ENCODE measurements at regions not wholly inside any gene's neighbourhood (a gene's known extent, or its start where the extent isn't known, plus 50 kb on each side); places are given as distances from the start of the nearest gene placed in this dataset.
A peak's percentile ranks its signal among the peaks of the same experiment; 100 is the strongest.

DNA sequence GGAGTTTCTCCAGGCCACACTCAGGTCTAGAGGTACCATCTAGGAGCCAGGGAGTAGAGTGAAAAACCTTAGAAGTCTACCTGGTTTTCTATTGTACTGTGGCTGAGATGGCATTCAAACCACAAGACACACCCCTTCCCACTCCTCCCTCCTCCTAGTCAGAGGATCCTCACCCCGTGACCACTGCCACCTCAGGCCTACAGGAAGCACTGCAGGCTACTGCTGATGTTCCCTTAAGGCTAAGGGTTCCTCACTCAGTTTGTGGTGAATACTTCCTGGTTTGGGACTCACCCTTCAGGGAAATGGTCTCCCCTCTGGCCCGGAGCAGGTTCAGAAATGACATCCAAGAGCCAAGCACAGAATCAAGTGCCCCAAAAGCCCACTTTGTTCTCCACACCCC is 1293.9 kb downstream of the JRKL start:
- Histone ChIP-seq H3K4me2 (ENCODE audit: low read length) (no peak overlapping the region), H3K79me2 (ENCODE audit: control insufficient read depth, insufficient read depth, low read length) (no peaks in the 10 kb centered on the region), H3K56ac (ENCODE audit: low read length) (no peak overlapping the region), H3K79me1 (ENCODE audit: low read length) (no peaks in the 10 kb centered on the region), H2BK15ac (replicated peaks; ENCODE audit: low read depth) (no peak overlapping the region), H2AK5ac (ENCODE audit: low read length) (no peak overlapping the region), H3K4ac (ENCODE audit: low read depth, low read length) (no peak overlapping the region), H2BK120ac (ENCODE audit: low read depth, low read length) (no peak overlapping the region), H3K18ac (ENCODE audit: low read length) (no peak overlapping the region), H3K23ac (ENCODE audit: low read length) (no peak overlapping the region), H3K27ac (ENCODE audit: low read depth, low read length) (no peak overlapping the region), H3K36me3 (ENCODE audit: control insufficient read depth, insufficient read depth, low read length) (no peaks in the 10 kb centered on the region), H3K9ac (ENCODE audit: low read length) (no peak overlapping the region), H3K4me3 (ENCODE audit: low read length) (no peak overlapping the region), H4K8ac (ENCODE audit: low read depth, low read length) (no peak overlapping the region), H4K5ac (ENCODE audit: low read length) (no peak overlapping the region), H2BK5ac (ENCODE audit: low read length) (no peak overlapping the region), H3K4me1 (ENCODE audit: control insufficient read depth, low read depth, low read length) (no peaks in the 10 kb centered on the region), H3K27me3 (ENCODE audit: insufficient read depth, low read length, poor library complexity) (no peaks in the 10 kb centered on the region)
- peak; percentile 93 for DNase-seq
- WGBS (ENCODE audit: extremely low coverage, insufficient coverage, low lambda C conversion rate) = no CpG with 5 or more reads among the region's 2 CpGs

DNA sequence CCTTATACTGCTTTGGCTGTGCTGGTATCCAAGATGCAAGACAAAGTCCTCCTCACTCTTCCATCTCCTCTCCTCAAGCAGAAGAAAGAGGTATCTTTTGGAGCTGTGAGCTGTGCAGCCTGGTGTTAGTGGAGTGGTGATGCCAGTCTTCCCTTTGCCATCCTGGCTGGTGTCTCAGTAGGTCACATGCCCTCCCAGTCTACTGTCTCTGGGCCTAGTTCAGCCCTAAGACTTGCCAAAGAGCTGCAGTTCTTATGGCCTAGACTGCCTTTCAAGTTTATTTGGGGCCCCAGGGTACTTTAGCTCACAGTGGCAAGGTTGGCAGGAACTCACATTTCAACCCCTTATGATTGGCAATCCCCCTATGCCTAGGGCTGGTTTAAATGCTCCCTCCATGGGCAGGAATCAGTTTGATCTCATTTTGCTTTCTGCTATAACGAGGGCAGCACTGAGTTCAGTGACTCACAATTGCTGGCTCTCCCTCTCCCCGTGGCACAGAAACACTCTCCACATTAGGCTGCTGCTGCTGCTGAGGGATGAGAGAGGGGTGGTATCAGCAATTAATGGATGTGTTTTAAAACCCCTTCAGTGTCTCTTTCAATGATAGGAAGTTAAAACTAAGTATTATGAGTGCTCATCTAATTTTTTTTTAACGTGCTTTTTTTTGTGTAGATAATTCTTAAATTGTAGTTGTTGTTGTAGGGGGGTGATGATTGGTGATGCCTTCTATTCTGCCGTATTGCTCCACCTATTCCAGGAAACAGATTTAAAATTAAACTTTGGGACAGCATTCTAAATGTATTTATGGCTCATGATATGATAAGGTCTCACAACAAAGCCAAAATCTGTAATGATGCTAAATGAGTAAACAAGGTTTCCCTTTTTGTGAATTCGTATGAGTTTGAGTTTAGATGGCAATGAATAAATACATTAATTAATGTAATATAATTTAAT is 1295.0 kb downstream of the JRKL start:
- Histone ChIP-seq H3K4ac (ENCODE audit: low read depth, low read length) (peak overlapping the region; percentile 60), H3K9ac (ENCODE audit: low read length) (no peak overlapping the region), H3K4me1 (ENCODE audit: control insufficient read depth, low read depth, low read length) (no peaks in the 10 kb centered on the region), H3K79me1 (ENCODE audit: low read length) (no peaks in the 10 kb centered on the region), H3K4me2 (ENCODE audit: low read length) (no peak overlapping the region), H2BK120ac (ENCODE audit: low read depth, low read length) (no peak overlapping the region), H3K27me3 (ENCODE audit: insufficient read depth, low read length, poor library complexity) (no peaks in the 10 kb centered on the region), H2AK5ac (ENCODE audit: low read length) (no peak overlapping the region), H2BK5ac (ENCODE audit: low read length) (no peak overlapping the region), H4K5ac (ENCODE audit: low read length) (no peak overlapping the region), H3K79me2 (ENCODE audit: control insufficient read depth, insufficient read depth, low read length) (no peaks in the 10 kb centered on the region), H4K8ac (ENCODE audit: low read depth, low read length) (no peak overlapping the region), H3K36me3 (ENCODE audit: control insufficient read depth, insufficient read depth, low read length) (no peaks in the 10 kb centered on the region), H3K4me3 (ENCODE audit: low read length) (no peak overlapping the region), H2BK15ac (replicated peaks; ENCODE audit: low read depth) (no peak overlapping the region), H3K27ac (ENCODE audit: low read depth, low read length) (no peak overlapping the region), H3K23ac (ENCODE audit: low read length) (no peak overlapping the region), H3K18ac (ENCODE audit: low read length) (no peak overlapping the region), H3K56ac (ENCODE audit: low read length) (no peak overlapping the region)
- no peak for DNase-seq
- 100% methylated on average over 1 of the region's 5 CpGs for WGBS (ENCODE audit: extremely low coverage, insufficient coverage, low lambda C conversion rate)

DNA sequence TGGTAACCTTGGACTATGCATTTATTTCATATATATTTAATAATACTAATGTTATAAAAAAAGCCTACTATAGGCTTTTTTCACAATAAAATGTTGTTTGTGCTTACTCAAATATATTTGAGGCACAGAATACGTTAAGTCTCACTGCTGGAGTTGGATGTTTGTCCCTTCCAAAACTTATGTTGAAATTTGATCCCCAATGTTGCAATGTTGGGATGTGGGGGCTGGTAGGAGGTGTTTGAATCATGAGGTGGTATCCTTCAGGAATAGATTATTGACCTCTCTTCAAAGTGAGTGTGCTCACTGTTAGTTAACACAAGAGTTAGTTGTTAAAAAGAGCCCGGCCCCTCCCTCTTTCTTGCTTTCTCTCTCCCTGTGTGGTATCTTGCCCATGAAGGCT is 1295.9 kb downstream of the JRKL start:
- no peak overlapping the region for H3K4me3 ChIP-seq (ENCODE audit: low read length)
- H2BK5ac ChIP-seq (ENCODE audit: low read length) = no peak overlapping the region
- no peak overlapping the region for H3K56ac ChIP-seq (ENCODE audit: low read length)
- H3K27ac ChIP-seq (ENCODE audit: low read depth, low read length) = no peak overlapping the region
- H3K79me2 ChIP-seq (ENCODE audit: control insufficient read depth, insufficient read depth, low read length) = no peaks in the 10 kb centered on the region
- no peak overlapping the region for H2BK15ac ChIP-seq (replicated peaks; ENCODE audit: low read depth)
- WGBS (ENCODE audit: extremely low coverage, insufficient coverage, low lambda C conversion rate) = no CpG with 5 or more reads among the region's 2 CpGs
- no peak overlapping the region for H2BK120ac ChIP-seq (ENCODE audit: low read depth, low read length)
- no peaks in the 10 kb centered on the region for H3K36me3 ChIP-seq (ENCODE audit: control insufficient read depth, insufficient read depth, low read length)
- H4K8ac ChIP-seq (ENCODE audit: low read depth, low read length) = no peak overlapping the region
- peak; percentile 8 for DNase-seq
- H3K4me2 ChIP-seq (ENCODE audit: low read length) = no peak overlapping the region
- H3K9ac ChIP-seq (ENCODE audit: low read length) = no peak overlapping the region
- no peaks in the 10 kb centered on the region for H3K79me1 ChIP-seq (ENCODE audit: low read length)
- H3K18ac ChIP-seq (ENCODE audit: low read length) = no peak overlapping the region
- H3K27me3 ChIP-seq (ENCODE audit: insufficient read depth, low read length, poor library complexity) = no peaks in the 10 kb centered on the region
- H3K23ac ChIP-seq (ENCODE audit: low read length) = no peak overlapping the region
- no peak overlapping the region for H2AK5ac ChIP-seq (ENCODE audit: low read length)
- H3K4me1 ChIP-seq (ENCODE audit: control insufficient read depth, low read depth, low read length) = no peaks in the 10 kb centered on the region
- H3K4ac ChIP-seq (ENCODE audit: low read depth, low read length) = no peak overlapping the region
- H4K5ac ChIP-seq (ENCODE audit: low read length) = no peak overlapping the region

DNA sequence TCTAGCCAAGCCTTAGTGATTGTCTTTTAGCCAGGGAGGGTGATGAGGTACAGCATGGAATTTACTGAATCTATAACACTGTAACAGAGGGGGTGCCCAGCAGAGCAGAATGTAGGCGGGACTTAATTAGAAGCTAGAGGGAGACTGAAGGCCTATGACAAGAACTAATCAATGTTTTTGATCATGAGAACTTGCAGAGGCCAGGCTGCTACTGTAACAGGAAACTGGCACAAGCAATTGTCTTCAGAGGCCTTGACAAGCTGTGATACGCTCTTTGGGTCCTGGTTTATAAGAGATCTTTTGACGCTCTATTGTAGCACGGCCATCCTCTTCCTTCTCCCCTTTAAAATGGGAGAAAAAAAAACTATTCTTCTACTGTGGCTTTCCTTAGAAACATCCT is 1297.3 kb downstream of the JRKL start:
- Histone ChIP-seq H3K36me3 (ENCODE audit: control insufficient read depth, insufficient read depth, low read length) (no peaks in the 10 kb centered on the region), H3K23ac (ENCODE audit: low read length) (no peak overlapping the region), H4K8ac (ENCODE audit: low read depth, low read length) (no peak overlapping the region), H2AK5ac (ENCODE audit: low read length) (no peak overlapping the region), H3K18ac (ENCODE audit: low read length) (no peak overlapping the region), H3K56ac (ENCODE audit: low read length) (no peak overlapping the region), H3K79me1 (ENCODE audit: low read length) (no peaks in the 10 kb centered on the region), H2BK120ac (ENCODE audit: low read depth, low read length) (no peak overlapping the region), H2BK15ac (replicated peaks; ENCODE audit: low read depth) (no peak overlapping the region), H3K4me3 (ENCODE audit: low read length) (no peak overlapping the region), H2BK5ac (ENCODE audit: low read length) (no peak overlapping the region), H4K5ac (ENCODE audit: low read length) (no peak overlapping the region), H3K4ac (ENCODE audit: low read depth, low read length) (peak overlapping the region; percentile 16), H3K79me2 (ENCODE audit: control insufficient read depth, insufficient read depth, low read length) (no peaks in the 10 kb centered on the region), H3K4me2 (ENCODE audit: low read length) (no peak overlapping the region), H3K27me3 (ENCODE audit: insufficient read depth, low read length, poor library complexity) (no peaks in the 10 kb centered on the region), H3K27ac (ENCODE audit: low read depth, low read length) (no peak overlapping the region), H3K9ac (ENCODE audit: low read length) (no peak overlapping the region), H3K4me1 (ENCODE audit: control insufficient read depth, low read depth, low read length) (no peaks in the 10 kb centered on the region)
- peak; percentile 26 for DNase-seq
- WGBS (ENCODE audit: extremely low coverage, insufficient coverage, low lambda C conversion rate) = no CpG with 5 or more reads among the region's 4 CpGs

GRCh38 chr11:97691061-97691460 is 1301.2 kb downstream of the JRKL start:
- Histone ChIP-seq H3K79me1 (ENCODE audit: low read length) (no peaks in the 10 kb centered on the region), H2BK5ac (ENCODE audit: low read length) (no peak overlapping the region), H3K4me3 (ENCODE audit: low read length) (no peak overlapping the region), H4K5ac (ENCODE audit: low read length) (no peak overlapping the region), H3K4me2 (ENCODE audit: low read length) (no peak overlapping the region), H3K4ac (ENCODE audit: low read depth, low read length) (no peak overlapping the region), H3K36me3 (ENCODE audit: control insufficient read depth, insufficient read depth, low read length) (no peaks in the 10 kb centered on the region), H3K18ac (ENCODE audit: low read length) (no peak overlapping the region), H3K27ac (ENCODE audit: low read depth, low read length) (no peak overlapping the region), H2BK120ac (ENCODE audit: low read depth, low read length) (no peak overlapping the region), H2AK5ac (ENCODE audit: low read length) (no peak overlapping the region), H3K79me2 (ENCODE audit: control insufficient read depth, insufficient read depth, low read length) (no peaks in the 10 kb centered on the region), H3K23ac (ENCODE audit: low read length) (no peak overlapping the region), H3K4me1 (ENCODE audit: control insufficient read depth, low read depth, low read length) (no peaks in the 10 kb centered on the region), H3K27me3 (ENCODE audit: insufficient read depth, low read length, poor library complexity) (no peaks in the 10 kb centered on the region), H3K9ac (ENCODE audit: low read length) (no peak overlapping the region), H3K56ac (ENCODE audit: low read length) (no peak overlapping the region), H4K8ac (ENCODE audit: low read depth, low read length) (no peak overlapping the region), H2BK15ac (replicated peaks; ENCODE audit: low read depth) (no peak overlapping the region)
- no CpG with 5 or more reads among the region's 1 CpG for WGBS (ENCODE audit: extremely low coverage, insufficient coverage, low lambda C conversion rate)
- DNase-seq = no peak

DNA sequence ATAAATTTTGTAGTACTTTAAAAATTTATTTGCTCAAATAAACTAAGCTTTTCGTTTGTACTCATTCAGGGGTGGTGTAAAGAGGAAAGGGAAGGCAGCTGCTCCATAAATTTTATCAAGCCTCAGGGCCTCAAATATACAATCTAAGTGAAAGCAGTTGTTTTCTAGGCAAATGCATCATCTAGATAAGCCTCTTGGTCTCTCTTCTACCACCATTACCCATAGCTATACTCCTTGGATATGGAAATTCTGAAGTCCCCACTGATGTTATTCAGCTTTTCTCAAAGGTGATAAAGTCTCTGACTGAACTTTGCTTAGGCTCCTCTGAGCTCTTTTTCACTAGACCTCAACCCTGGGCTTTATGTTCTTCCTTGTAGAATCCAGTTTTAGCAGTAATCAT is 1313.1 kb downstream of the JRKL start:
- Histone ChIP-seq H3K23ac (ENCODE audit: low read length) (no peak overlapping the region), H3K4me1 (ENCODE audit: control insufficient read depth, low read depth, low read length) (no peaks in the 10 kb centered on the region), H3K4me3 (ENCODE audit: low read length) (no peak overlapping the region), H3K79me2 (ENCODE audit: control insufficient read depth, insufficient read depth, low read length) (no peaks in the 10 kb centered on the region), H3K79me1 (ENCODE audit: low read length) (no peaks in the 10 kb centered on the region), H2BK5ac (ENCODE audit: low read length) (no peak overlapping the region), H3K9ac (ENCODE audit: low read length) (no peak overlapping the region), H2BK120ac (ENCODE audit: low read depth, low read length) (no peak overlapping the region), H3K27me3 (ENCODE audit: insufficient read depth, low read length, poor library complexity) (no peaks in the 10 kb centered on the region), H3K36me3 (ENCODE audit: control insufficient read depth, insufficient read depth, low read length) (no peaks in the 10 kb centered on the region), H3K4ac (ENCODE audit: low read depth, low read length) (no peak overlapping the region), H3K18ac (ENCODE audit: low read length) (no peak overlapping the region), H3K27ac (ENCODE audit: low read depth, low read length) (no peak overlapping the region), H2BK15ac (replicated peaks; ENCODE audit: low read depth) (no peak overlapping the region), H2AK5ac (ENCODE audit: low read length) (no peak overlapping the region), H3K56ac (ENCODE audit: low read length) (no peak overlapping the region), H3K4me2 (ENCODE audit: low read length) (no peak overlapping the region), H4K8ac (ENCODE audit: low read depth, low read length) (no peak overlapping the region), H4K5ac (ENCODE audit: low read length) (no peak overlapping the region)
- DNase-seq = no peak
- WGBS (ENCODE audit: extremely low coverage, insufficient coverage, low lambda C conversion rate) = no CpG with 5 or more reads among the region's 1 CpG

Data from mesendoderm (in vitro differentiated cells).